ENCODE measurements at regions not wholly inside any gene's neighbourhood (a gene's known extent, or its start where the extent isn't known, plus 50 kb on each side); places are given as distances from the start of the nearest gene placed in this dataset.

DNA sequence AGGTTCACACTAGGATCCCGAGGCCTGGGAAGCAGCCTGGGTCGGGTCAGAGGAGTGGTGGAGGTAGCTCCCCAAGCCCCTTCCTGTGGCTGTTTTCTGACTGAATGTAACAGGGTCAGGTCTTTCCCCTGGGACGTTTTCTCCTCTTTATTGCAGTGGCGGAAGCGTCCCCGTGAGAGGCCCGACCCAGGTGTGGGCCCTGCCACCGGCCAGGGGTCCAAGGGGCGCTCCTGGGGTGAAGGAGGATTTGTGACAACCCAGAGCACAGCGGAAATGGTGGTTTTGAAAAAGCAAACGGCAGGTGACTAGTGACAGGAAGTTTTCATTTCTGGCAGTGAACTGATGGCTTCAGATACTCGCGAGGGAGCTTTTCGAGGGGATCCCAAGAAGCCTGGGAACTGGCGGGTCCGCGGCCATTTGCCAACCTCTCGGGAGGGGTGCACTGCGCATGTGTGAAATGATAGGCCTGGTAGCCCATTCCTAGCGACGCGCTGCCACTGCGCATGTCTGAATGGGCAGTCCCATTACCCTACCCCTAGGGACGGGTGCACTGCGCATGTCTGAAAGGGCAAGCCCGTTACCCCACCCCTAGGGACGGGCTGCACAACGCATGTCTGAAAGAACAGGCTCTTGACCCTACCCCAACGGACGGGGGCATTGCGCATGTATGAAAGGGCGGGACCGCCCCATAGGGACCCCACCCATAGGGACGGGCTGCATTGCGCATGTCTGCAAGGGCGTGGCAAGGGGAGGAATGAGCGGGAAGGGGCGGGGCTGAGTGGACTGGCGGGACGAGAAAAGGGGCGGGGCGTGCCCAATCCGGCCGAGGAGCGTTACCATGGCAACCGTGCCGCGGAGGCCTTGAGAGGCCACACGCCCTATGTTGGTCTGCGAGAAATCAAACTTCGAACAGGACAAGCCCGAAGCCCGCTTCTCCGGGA lies 1747.9 kb downstream of the TP53TG3F start:
- Histone ChIP-seq H3K9me3 (no peaks in the 10 kb centered on the region), H3K4me1 (no peaks in the 10 kb centered on the region), H3K4me3 (no peak overlapping the region), H3K36me3 (no peaks in the 10 kb centered on the region), H3K27me3 (no peaks in the 10 kb centered on the region), H3K27ac (no peak overlapping the region)
- intact Hi-C loops (cut with DNase I; ENCODE audit: low total_unique reads) (no loop called here), in situ Hi-C loops (cut with MboI; ENCODE audit: low sequenced_read_pairs in 4 of 4) (loop anchor here in 1 of 4 donors (25.0 kb wide), 1 partner anchor 105 kb away; no protein-coding TSS in a partner anchor)
- DNase-seq (no peak), ATAC-seq (no peak)
- TF ChIP-seq POLR2A (IDR thresholded peaks at IDR 0.05) = no peak
- TF ChIP-seq, protein P1, sequence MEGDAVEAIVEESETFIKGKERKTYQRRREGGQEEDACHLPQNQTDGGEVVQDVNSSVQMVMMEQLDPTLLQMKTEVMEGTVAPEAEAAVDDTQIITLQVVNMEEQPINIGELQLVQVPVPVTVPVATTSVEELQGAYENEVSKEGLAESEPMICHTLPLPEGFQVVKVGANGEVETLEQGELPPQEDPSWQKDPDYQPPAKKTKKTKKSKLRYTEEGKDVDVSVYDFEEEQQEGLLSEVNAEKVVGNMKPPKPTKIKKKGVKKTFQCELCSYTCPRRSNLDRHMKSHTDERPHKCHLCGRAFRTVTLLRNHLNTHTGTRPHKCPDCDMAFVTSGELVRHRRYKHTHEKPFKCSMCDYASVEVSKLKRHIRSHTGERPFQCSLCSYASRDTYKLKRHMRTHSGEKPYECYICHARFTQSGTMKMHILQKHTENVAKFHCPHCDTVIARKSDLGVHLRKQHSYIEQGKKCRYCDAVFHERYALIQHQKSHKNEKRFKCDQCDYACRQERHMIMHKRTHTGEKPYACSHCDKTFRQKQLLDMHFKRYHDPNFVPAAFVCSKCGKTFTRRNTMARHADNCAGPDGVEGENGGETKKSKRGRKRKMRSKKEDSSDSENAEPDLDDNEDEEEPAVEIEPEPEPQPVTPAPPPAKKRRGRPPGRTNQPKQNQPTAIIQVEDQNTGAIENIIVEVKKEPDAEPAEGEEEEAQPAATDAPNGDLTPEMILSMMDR (IDR thresholded peaks at IDR 0.05 in 4 of 5, conservative IDR thresholded peaks at IDR 0.05 in 1 of 5) = no peak

DNA sequence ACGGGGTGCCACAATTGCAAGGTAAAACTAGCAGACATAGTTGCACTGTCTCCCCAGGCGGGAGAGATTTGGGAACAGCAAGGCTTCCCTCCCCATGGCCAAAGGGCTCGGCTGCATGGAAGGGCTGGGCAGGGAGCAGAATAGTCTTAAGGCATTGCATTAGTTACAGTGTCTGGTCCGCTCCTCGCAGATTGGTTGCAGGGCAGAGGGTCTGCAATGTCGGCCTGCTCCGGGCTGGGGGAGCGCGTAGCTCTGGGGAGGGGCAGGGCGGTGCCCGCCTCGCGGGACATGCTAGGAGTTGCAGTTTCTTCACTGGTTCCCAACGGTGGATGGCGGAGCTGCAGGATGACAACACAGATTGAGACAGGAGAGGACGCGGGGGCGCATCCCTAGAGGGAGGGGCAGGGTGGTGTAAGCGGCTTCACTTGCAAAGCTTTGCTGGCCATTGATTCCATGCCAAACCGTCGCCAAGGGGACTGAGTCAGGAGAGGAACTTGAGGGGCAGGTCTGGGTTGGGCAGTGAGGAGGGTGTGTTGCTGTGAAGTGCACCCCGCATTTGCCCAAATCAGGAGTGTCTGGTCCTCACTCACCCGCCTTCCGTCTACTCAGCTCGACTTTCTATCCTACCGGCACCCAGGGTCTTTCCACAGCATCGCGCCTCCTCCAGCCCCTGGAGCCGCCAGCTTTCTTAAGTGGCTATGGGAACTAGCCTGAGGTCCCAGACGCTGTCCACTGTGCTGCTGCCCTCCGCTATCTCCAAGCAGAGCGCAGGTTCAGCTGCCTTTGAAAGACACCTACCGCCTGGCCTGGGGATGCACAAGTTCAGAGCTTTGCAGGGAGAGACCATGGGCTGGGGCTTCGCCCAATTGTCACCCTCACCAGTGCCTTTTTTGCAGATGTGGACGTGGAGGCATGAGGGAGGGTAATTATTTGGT lies 1748.9 kb downstream of the TP53TG3F start:
- in situ Hi-C loops (cut with MboI; ENCODE audit: low sequenced_read_pairs in 4 of 4) (loop anchor here in 1 of 4 donors (25.0 kb wide), 1 partner anchor 104 kb away; no protein-coding TSS in a partner anchor), intact Hi-C loops (cut with DNase I; ENCODE audit: low total_unique reads) (no loop called here)
- Histone ChIP-seq H3K4me3 (no peak overlapping the region), H3K27me3 (no peaks in the 10 kb centered on the region), H3K36me3 (no peaks in the 10 kb centered on the region), H3K9me3 (no peaks in the 10 kb centered on the region), H3K4me1 (no peaks in the 10 kb centered on the region), H3K27ac (no peak overlapping the region)
- TF ChIP-seq, protein P1 (IDR thresholded peaks at IDR 0.05 in 4 of 5, conservative IDR thresholded peaks at IDR 0.05 in 1 of 5) = no peak
- no peak for TF ChIP-seq POLR2A (IDR thresholded peaks at IDR 0.05)
- DNase-seq (no peak), ATAC-seq (no peak)

DNA sequence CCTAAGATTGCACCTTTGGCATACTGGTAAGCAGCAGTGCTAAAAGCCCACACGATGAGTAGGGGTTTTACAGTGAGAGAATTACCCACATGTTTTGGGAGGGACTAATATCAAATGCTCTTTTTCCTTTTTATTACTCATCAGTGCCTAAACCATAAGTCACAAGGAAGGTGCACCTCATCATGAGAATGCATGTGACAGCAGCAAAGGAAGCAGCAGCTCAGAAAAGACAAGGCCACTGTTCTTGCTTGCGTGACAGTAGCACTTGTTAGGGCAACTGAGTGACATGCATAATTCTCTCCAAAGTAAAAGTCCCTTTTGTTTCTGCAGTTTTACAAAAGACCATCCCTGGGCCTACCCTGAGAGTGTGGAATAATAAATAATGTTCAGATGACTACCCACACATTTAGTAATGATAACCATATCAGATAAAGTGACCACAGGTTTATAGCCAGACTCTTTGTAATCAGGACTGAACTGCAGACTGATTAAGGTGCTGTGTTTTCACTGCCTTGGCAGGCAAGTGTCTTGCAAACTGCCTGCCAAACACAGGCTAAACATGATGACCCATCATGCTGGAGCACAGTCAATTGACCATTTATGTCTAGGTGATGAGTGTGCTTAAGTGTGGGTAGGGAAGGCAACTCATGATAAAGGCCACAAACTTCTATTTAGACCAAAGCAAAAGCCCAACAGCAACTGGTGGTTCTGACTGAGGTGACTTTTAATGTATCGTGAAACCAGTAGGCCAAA lies 1751.4 kb downstream of the TP53TG3F start:
- ATAC-seq = no peak
- DNase-seq = no peak
- TF ChIP-seq POLR2A (IDR thresholded peaks at IDR 0.05) = no peak
- TF ChIP-seq, protein P1 (IDR thresholded peaks at IDR 0.05 in 4 of 5, conservative IDR thresholded peaks at IDR 0.05 in 1 of 5) = no peak
- Histone ChIP-seq H3K36me3 (no peaks in the 10 kb centered on the region), H3K27me3 (no peaks in the 10 kb centered on the region), H3K9me3 (no peaks in the 10 kb centered on the region), H3K4me1 (no peaks in the 10 kb centered on the region), H3K27ac (no peak overlapping the region), H3K4me3 (no peak overlapping the region)
- in situ Hi-C loops (cut with MboI; ENCODE audit: low sequenced_read_pairs in 4 of 4) (loop anchor here in 1 of 4 donors (25.0 kb wide), 1 partner anchor 101 kb away; no protein-coding TSS in a partner anchor), intact Hi-C loops (cut with DNase I; ENCODE audit: low total_unique reads) (no loop called here)

DNA sequence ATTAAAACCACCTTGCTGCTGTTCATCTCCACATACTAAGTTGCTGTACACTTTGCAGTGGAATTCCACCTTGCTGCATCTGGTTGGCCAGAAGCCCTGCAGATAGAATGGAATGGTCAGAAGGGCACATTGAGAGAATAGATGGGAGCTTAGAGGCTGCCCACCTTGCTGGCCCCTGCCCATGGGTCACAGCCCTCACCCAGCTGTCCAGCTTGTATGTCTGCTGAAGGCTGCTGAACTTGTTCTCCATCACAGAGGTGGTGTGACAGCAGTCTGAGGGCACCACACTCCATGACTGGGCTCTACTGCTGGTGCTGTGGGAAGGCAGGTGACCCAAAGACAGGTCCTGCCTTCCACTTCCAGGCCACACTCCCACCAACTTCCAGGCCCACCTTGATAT lies 1755.4 kb downstream of the TP53TG3F start:
- TF ChIP-seq, protein P1 (IDR thresholded peaks at IDR 0.05 in 4 of 5, conservative IDR thresholded peaks at IDR 0.05 in 1 of 5) = no peak
- no peak for TF ChIP-seq POLR2A (IDR thresholded peaks at IDR 0.05)
- H3K4me1 ChIP-seq = no peaks in the 10 kb centered on the region
- H3K9me3 ChIP-seq = no peaks in the 10 kb centered on the region
- ATAC-seq (no peak), DNase-seq (no peak)
- no peaks in the 10 kb centered on the region for H3K27me3 ChIP-seq
- in situ Hi-C loops (cut with MboI; ENCODE audit: low sequenced_read_pairs in 4 of 4) = loop anchor here in 1 of 4 donors (25.0 kb wide), 1 partner anchor 97 kb away; no protein-coding TSS in a partner anchor
- H3K4me3 ChIP-seq = no peak overlapping the region
- no peaks in the 10 kb centered on the region for H3K36me3 ChIP-seq
- intact Hi-C loops (cut with DNase I; ENCODE audit: low total_unique reads) = no loop called here
- no peak overlapping the region for H3K27ac ChIP-seq

Data from gastrocnemius medialis (tissue), 4 donors.